Liver (tissue), 7 donors: ENCODE measurements at regions not wholly inside any gene's neighbourhood (a gene's known extent, or its start where the extent isn't known, plus 50 kb on each side); places are given as distances from the start of the nearest gene placed in this dataset.

Experiments
- DNase-seq: peaks from one replicate; pipeline ENCODE4 v3.0.0-alpha.2; 2017; ENCODE audit warnings: low spot score
- H3K27ac ChIP-seq, 2 donors: one replicate each; pipeline ENCODE4 v1.7.0; 2013; ENCODE audit warnings: inconsistent platforms in 2 of 2, low read length in 2 of 2, control low read depth in 1 of 2, low read depth in 1 of 2, mild to moderate bottlenecking in 1 of 2
- H3K27me3 ChIP-seq, 4 donors: one replicate each; pipeline versions ENCODE4 v1.6.1 to v1.7.0; 2013; ENCODE audit warnings: low read length in 3 of 4, inconsistent platforms in 1 of 4, mild to moderate bottlenecking in 1 of 4, moderate library complexity in 1 of 4; ENCODE audit not compliant: control insufficient read depth in 4 of 4, insufficient read depth in 4 of 4
- H3K36me3 ChIP-seq, 4 donors: one replicate each; pipeline versions ENCODE4 v1.6.1 to v1.7.0; 2013; ENCODE audit warnings: low read length in 3 of 4, mild to moderate bottlenecking in 3 of 4, low read depth in 1 of 4, moderate library complexity in 1 of 4; ENCODE audit not compliant: control insufficient read depth in 4 of 4, insufficient read depth in 3 of 4
- H3K4me1 ChIP-seq, 4 donors: one replicate each; pipeline versions ENCODE4 v1.6.1 to v1.7.0; 2013; ENCODE audit warnings: low read length in 3 of 4, mild to moderate bottlenecking in 3 of 4, moderate library complexity in 1 of 4; ENCODE audit not compliant: control insufficient read depth in 4 of 4, insufficient read depth in 4 of 4
- H3K4me3 ChIP-seq, 3 donors: one replicate each; pipeline versions ENCODE4 v1.6.1 to v1.7.0; 2013; ENCODE audit warnings: low read length in 3 of 3, control low read depth in 1 of 3, low read depth in 1 of 3, mild to moderate bottlenecking in 1 of 3
- H3K9ac ChIP-seq, 2 donors: one replicate each; pipeline ENCODE4 v1.7.0; 2013; ENCODE audit warnings: low read length in 2 of 2, mild to moderate bottlenecking in 2 of 2, moderate library complexity in 2 of 2, control low read depth in 1 of 2, low read depth in 1 of 2
- H3K9me3 ChIP-seq, 4 donors: one replicate each; pipeline versions ENCODE4 v1.6.1 to v1.7.0; 2013; ENCODE audit warnings: low read length in 3 of 4; ENCODE audit not compliant: control insufficient read depth in 4 of 4
- EGR1 ChIP-seq, 2 donors: IDR thresholded peaks; 2 replicates each; pipeline ENCODE4 v1.6.1; 2016 to 2018; ENCODE audit warnings: antibody characterized with exemption in 2 of 2, low read depth in 2 of 2
- FOXA1 ChIP-seq: IDR thresholded peaks from 2 replicates; pipeline ENCODE4 v1.6.1; 2016; ENCODE audit warnings: antibody characterized with exemption
- FOXA2 ChIP-seq: IDR thresholded peaks from 2 replicates; pipeline ENCODE4 v1.6.1; 2016; ENCODE audit warnings: antibody characterized with exemption
- GABPA ChIP-seq, 2 donors: IDR thresholded peaks in 1 of 2; conservative IDR thresholded peaks in 1 of 2; 2 replicates each; pipeline ENCODE4 v1.6.1; 2016; ENCODE audit warnings: antibody characterized with exemption in 2 of 2, mild to moderate bottlenecking in 1 of 2, moderate library complexity in 1 of 2
- HNF4A ChIP-seq, 2 donors: conservative IDR thresholded peaks; 2 replicates each; pipeline ENCODE4 v1.6.1; 2016; ENCODE audit warnings: antibody characterized with exemption in 2 of 2, mild to moderate bottlenecking in 2 of 2
- JUND ChIP-seq, 2 donors: IDR thresholded peaks; 2 replicates each; pipeline ENCODE4 v1.6.1; 2016; ENCODE audit warnings: antibody characterized with exemption in 2 of 2
- NR2F2 ChIP-seq: IDR thresholded peaks from 2 replicates; pipeline ENCODE4 v1.6.1; 2016; ENCODE audit warnings: antibody characterized with exemption
- RAD21 ChIP-seq, 2 donors: IDR thresholded peaks; 2 replicates each; pipeline ENCODE4 v1.6.1; 2016; ENCODE audit warnings: antibody characterized with exemption in 2 of 2, mild to moderate bottlenecking in 2 of 2
- RXRA ChIP-seq, 2 donors: IDR thresholded peaks; 2 replicates each; pipeline ENCODE4 v1.6.1; 2017 to 2018; ENCODE audit warnings: antibody characterized with exemption in 2 of 2, mild to moderate bottlenecking in 1 of 2
- SP1 ChIP-seq: IDR thresholded peaks from 2 replicates; pipeline ENCODE4 v1.6.1; 2018; ENCODE audit warnings: antibody characterized with exemption, mild to moderate bottlenecking
- TAF1 ChIP-seq: conservative IDR thresholded peaks from 2 replicates; pipeline ENCODE4 v1.6.1; 2016; ENCODE audit warnings: antibody characterized with exemption, mild to moderate bottlenecking
- YY1 ChIP-seq: IDR thresholded peaks from 2 replicates; pipeline ENCODE4 v1.6.1; 2016; ENCODE audit warnings: antibody characterized with exemption, mild to moderate bottlenecking
- ZBTB33 ChIP-seq: IDR thresholded peaks from 2 replicates; pipeline ENCODE4 v1.6.1; 2016; ENCODE audit warnings: antibody characterized with exemption
- WGBS: extraction: QIAGEN DNeasy Blood & Tissue Kit; methylation state at CpG from one replicate; pipeline ENCODE4 v1.1.7; 2013; 5-methylcytosine and 5-hydroxymethylcytosine counted together
- TF ChIP-seq, protein P1 (sequence below): IDR thresholded peaks from 2 replicates; pipeline ENCODE4 v1.6.1; 2016; ENCODE audit warnings: antibody characterized with exemption, mild to moderate bottlenecking
- TF ChIP-seq, protein P2 (sequence below): IDR thresholded peaks from 2 replicates; pipeline ENCODE4 v1.6.1; 2016; ENCODE audit warnings: antibody characterized with exemption
- donor health status: healthy.
- donor health status: healthy.
- donor health status: healthy.
- donor health status: healthy.

DNA sequence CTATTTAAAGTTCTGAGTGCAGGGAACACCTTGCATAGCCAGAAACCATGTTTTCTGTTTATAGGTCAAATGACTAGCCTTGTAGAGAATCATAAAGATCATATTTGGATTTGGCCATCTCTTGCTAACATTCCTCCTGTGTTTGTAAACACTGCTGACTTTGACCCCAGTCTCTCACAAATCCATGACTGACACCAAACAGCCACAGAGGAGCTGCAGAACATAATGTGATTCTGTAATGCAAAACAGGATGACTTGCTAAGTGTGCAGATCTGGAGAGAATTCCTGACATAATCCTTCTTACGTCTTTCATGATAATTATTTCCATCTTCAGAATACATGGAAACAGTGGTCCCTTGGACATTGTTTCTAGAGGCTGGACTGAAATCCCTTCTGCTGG is 211.8 kb downstream of the BMP4 start:
- Histone ChIP-seq H3K36me3 (no peaks in the 10 kb centered on the region), H3K4me3 (no peak overlapping the region), H3K9me3 (no peaks in the 10 kb centered on the region), H3K27ac (no peak overlapping the region), H3K4me1 (no peaks in the 10 kb centered on the region), H3K9ac (no peak overlapping the region), H3K27me3 (no peaks in the 10 kb centered on the region)
- 76% methylated on average over 1 of the region's 1 CpG for WGBS
- TF ChIP-seq EGR1 (IDR thresholded peaks at IDR 0.05; ENCODE audit: low read depth in 2 of 2): no peak
- TF ChIP-seq FOXA2: no peak
- TF ChIP-seq, protein P1, sequence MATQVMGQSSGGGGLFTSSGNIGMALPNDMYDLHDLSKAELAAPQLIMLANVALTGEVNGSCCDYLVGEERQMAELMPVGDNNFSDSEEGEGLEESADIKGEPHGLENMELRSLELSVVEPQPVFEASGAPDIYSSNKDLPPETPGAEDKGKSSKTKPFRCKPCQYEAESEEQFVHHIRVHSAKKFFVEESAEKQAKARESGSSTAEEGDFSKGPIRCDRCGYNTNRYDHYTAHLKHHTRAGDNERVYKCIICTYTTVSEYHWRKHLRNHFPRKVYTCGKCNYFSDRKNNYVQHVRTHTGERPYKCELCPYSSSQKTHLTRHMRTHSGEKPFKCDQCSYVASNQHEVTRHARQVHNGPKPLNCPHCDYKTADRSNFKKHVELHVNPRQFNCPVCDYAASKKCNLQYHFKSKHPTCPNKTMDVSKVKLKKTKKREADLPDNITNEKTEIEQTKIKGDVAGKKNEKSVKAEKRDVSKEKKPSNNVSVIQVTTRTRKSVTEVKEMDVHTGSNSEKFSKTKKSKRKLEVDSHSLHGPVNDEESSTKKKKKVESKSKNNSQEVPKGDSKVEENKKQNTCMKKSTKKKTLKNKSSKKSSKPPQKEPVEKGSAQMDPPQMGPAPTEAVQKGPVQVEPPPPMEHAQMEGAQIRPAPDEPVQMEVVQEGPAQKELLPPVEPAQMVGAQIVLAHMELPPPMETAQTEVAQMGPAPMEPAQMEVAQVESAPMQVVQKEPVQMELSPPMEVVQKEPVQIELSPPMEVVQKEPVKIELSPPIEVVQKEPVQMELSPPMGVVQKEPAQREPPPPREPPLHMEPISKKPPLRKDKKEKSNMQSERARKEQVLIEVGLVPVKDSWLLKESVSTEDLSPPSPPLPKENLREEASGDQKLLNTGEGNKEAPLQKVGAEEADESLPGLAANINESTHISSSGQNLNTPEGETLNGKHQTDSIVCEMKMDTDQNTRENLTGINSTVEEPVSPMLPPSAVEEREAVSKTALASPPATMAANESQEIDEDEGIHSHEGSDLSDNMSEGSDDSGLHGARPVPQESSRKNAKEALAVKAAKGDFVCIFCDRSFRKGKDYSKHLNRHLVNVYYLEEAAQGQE: no peak
- TF ChIP-seq JUND (IDR thresholded peaks at IDR 0.05): no peak
- no peak for TF ChIP-seq FOXA1
- TF ChIP-seq ZBTB33: no peak
- no peak for TF ChIP-seq NR2F2
- TF ChIP-seq RXRA (IDR thresholded peaks at IDR 0.05): no peak
- TF ChIP-seq, protein P2, sequence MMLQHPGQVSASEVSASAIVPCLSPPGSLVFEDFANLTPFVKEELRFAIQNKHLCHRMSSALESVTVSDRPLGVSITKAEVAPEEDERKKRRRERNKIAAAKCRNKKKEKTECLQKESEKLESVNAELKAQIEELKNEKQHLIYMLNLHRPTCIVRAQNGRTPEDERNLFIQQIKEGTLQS: no peak
- TF ChIP-seq TAF1: no peak
- TF ChIP-seq HNF4A (conservative IDR thresholded peaks at IDR 0.05): no peak
- TF ChIP-seq GABPA (IDR thresholded peaks at IDR 0.05 in 1 of 2, conservative IDR thresholded peaks at IDR 0.05 in 1 of 2): no peak
- no peak for TF ChIP-seq YY1
- TF ChIP-seq RAD21 (IDR thresholded peaks at IDR 0.05): no peak
- no peak for TF ChIP-seq SP1
- no peak for DNase-seq

DNA sequence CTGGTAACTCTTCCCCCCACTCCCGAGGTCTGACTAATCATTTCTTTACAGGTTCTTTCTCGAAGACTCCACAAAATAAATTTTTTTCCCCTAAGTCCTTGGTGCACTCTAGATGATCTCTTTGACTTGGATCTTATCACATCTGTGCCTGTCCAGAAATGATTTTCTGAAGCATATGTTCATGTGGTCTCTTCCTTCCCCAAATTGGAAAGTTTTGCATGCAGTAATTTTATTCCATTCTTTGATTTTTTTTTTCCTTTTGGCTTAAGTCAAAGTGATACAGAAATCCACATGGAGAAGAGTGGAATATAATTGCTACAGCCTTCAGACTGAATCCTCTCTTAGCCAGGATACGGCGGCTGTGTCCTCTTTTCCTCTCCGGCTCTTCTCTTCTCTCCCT is 213.3 kb downstream of the BMP4 start:
- Histone ChIP-seq H3K4me1 (no peaks in the 10 kb centered on the region), H3K27ac (no peak overlapping the region), H3K36me3 (no peaks in the 10 kb centered on the region), H3K9me3 (no peaks in the 10 kb centered on the region), H3K4me3 (no peak overlapping the region), H3K9ac (no peak overlapping the region), H3K27me3 (no peaks in the 10 kb centered on the region)
- DNase-seq: no peak
- TF ChIP-seq SP1: no peak
- TF ChIP-seq, protein P1: no peak
- WGBS: 89% methylated on average over 5 of the region's 5 CpGs
